Sigmoid colon (tissue), 4 donors: ENCODE measurements at regions not wholly inside any gene's neighbourhood (a gene's known extent, or its start where the extent isn't known, plus 50 kb on each side); places are given as distances from the start of the nearest gene placed in this dataset.

Experiments used
- CTCF ChIP-seq, 4 experiments: fragments of 450-650 bp in 3 of 4; fragments of 200-600 bp in 1 of 4; IDR thresholded peaks; one replicate each; pipeline ENCODE4 v1.5.1; 2016 to 2019; ENCODE audit warnings: antibody characterized with exemption in 4 of 4, mild to moderate bottlenecking in 3 of 4, moderate library complexity in 2 of 4
- EP300 ChIP-seq, 4 donors: sonication (generic); formaldehyde crosslinking; IDR thresholded peaks; one replicate each; pipeline ENCODE4 v1.6.1; 2017; ENCODE audit warnings: antibody characterized with exemption in 4 of 4
- POLR2A ChIP-seq, 2 donors: fragments of 450-650 bp; IDR thresholded peaks; one replicate each; pipeline ENCODE4 v1.6.1; 2016; ENCODE audit warnings: antibody characterized with exemption in 2 of 2, mild to moderate bottlenecking in 2 of 2, moderate library complexity in 2 of 2
- POLR2AphosphoS5 ChIP-seq, 4 donors: sonication (generic); formaldehyde crosslinking; IDR thresholded peaks; one replicate each; pipeline ENCODE4 v1.6.1; 2017; ENCODE audit warnings: antibody characterized with exemption in 4 of 4

DNA sequence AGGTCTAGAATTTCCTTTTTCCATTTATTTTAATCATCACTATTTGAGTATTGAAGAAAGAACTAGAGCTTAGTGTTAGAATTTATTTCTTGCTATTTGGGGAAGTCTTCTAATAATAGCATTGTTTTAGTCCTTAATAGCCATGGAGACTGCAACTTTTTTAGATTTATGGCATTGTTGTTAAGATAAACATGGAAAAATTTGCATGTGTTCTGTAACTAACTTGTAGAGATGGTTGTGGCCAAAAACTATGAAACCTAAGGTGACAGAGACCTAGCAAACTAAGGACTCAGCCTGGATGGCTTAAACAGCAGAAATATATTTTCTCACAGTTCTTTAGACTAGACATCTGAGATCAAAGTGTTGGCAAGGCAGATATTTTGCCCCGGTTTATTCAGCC lies 246.4 kb downstream of the SPRY2 start:
- no peak for TF ChIP-seq POLR2AphosphoS5 (IDR thresholded peaks at IDR 0.05)
- no peak for TF ChIP-seq CTCF (IDR thresholded peaks at IDR 0.05)
- TF ChIP-seq POLR2A (IDR thresholded peaks at IDR 0.05): no peak
- no peak for TF ChIP-seq EP300 (IDR thresholded peaks at IDR 0.05)
